HepG2 (cell line): ENCODE measurements at regions not wholly inside any gene's neighbourhood (a gene's known extent, or its start where the extent isn't known, plus 50 kb on each side); places are given as distances from the start of the nearest gene placed in this dataset.

ENCODE experiments used
- ATAC-seq: fragments of 200-7000 bp; cut with Tn5 transposase; 3 replicates; pipeline ENCODE4 v1.9.1; 2020; ENCODE audit warnings: mild to moderate bottlenecking, moderate library complexity
- BruUV-seq: library from RNA; stranded (reverse); fragments of 400-500 nt; replicated peaks from 2 replicates; lab custom pipeline; 2021; lab: Mats Ljungman, UMichigan
- CTCF ChIA-PET: fragments of 300-600 bp; formaldehyde crosslinking; extraction: SDS; loops from one replicate; lab custom pipeline; 2021; ENCODE audit warnings: low total read pairs, inconsistent platforms, low intra/inter-chr PET ratio; lab: Yijun Ruan, JAX
- POLR2A ChIA-PET: fragments of 350-600 bp; sonication (Branson Sonifier 250); formaldehyde crosslinking; loops from one replicate; lab custom pipeline; 2020; ENCODE audit warnings: antibody characterized with exemption, inconsistent platforms; lab: Yijun Ruan, JAX
- DNase-seq: peaks from one replicate; pipeline ENCODE4 v3.0.0-alpha.2; 2015; ENCODE audit warnings: low spot score
- FAIRE-seq: peaks from 3 replicates; lab custom pipeline; 2011; peaks lifted over from hg19 to GRCh38; lab: Jason Lieb, UNC
- H2AFZ ChIP-seq: one replicate; pipeline ENCODE4 v1.6.1; 2011; ENCODE audit warnings: low read length, inconsistent platforms
- H3K27ac ChIP-seq: fragments of 300-600 bp; 3 replicates; pipeline ENCODE4 v1.8.0; 2011; ENCODE audit warnings: mixed run types, mild to moderate bottlenecking, mixed read lengths, low read length, inconsistent platforms; ENCODE audit not compliant: insufficient read depth; ENCODE audit errors: extremely low read length
- H3K27me3 ChIP-seq, 2 experiments: fragments of 200-600 bp in 1 of 2; 2 replicates in 1 of 2; 3 replicates in 1 of 2; pipeline versions ENCODE4 v1.6.0 to v1.8.0; 2011; ENCODE audit warnings: low read length in 2 of 2, mild to moderate bottlenecking in 2 of 2, moderate library complexity in 2 of 2, inconsistent platforms in 1 of 2; ENCODE audit not compliant: insufficient read depth in 2 of 2, control insufficient read depth in 1 of 2
- H3K36me3 ChIP-seq, 2 experiments: fragments of 200-600 bp in 1 of 2; replicated peaks in 1 of 2; 2 replicates in 1 of 2; 3 replicates in 1 of 2; pipeline versions ENCODE4 v1.5.1 to v1.8.0; 2011; ENCODE audit warnings: low read length in 2 of 2, inconsistent platforms in 1 of 2; ENCODE audit not compliant: insufficient read depth in 2 of 2, control insufficient read depth in 1 of 2
- H3K4me1 ChIP-seq: 2 replicates; pipeline ENCODE4 v1.5.1; 2012; ENCODE audit warnings: low read length, inconsistent platforms; ENCODE audit not compliant: insufficient read depth
- H3K4me2 ChIP-seq: 2 replicates; pipeline ENCODE4 v1.6.0; 2011; ENCODE audit warnings: low read depth, low read length, inconsistent platforms
- H3K4me3 ChIP-seq, 3 experiments: fragments of 200-600 bp in 1 of 3; sonication (generic), shearing (Covaris generic) in 1 of 3; replicated peaks in 1 of 3; 2 replicates each; pipeline ENCODE4 v1.5.1; 2011 to 2016; ENCODE audit warnings: low read length in 3 of 3, inconsistent platforms in 2 of 3, low read depth in 2 of 3, mild to moderate bottlenecking in 2 of 3, control low read depth in 1 of 3, mixed read lengths in 1 of 3; ENCODE audit not compliant: insufficient read depth in 1 of 3
- H3K79me2 ChIP-seq: one replicate; pipeline ENCODE4 v1.6.1; 2011; ENCODE audit warnings: low read length, inconsistent platforms; ENCODE audit not compliant: insufficient read depth
- H3K9ac ChIP-seq: 2 replicates; pipeline ENCODE4 v1.6.0; 2011; ENCODE audit warnings: mild to moderate bottlenecking, low read depth, low read length, inconsistent platforms; ENCODE audit not compliant: insufficient read depth
- H3K9me3 ChIP-seq: 2 replicates; pipeline ENCODE4 v1.5.1; 2012; ENCODE audit warnings: mild to moderate bottlenecking, low read length
- H4K20me1 ChIP-seq: 2 replicates; pipeline ENCODE4 v1.6.0; 2011; ENCODE audit warnings: inconsistent platforms, mild to moderate bottlenecking, low read length, moderate library complexity; ENCODE audit not compliant: insufficient read depth
- FOXJ3 ChIP-seq: sonication (generic); formaldehyde crosslinking; IDR thresholded peaks from 2 replicates; pipeline ENCODE4 v1.4.0; 2020; ENCODE audit warnings: missing genetic modification reagents, mild to moderate bottlenecking, borderline replicate concordance
- HOXA5 ChIP-seq: sonication (generic); formaldehyde crosslinking; IDR thresholded peaks from 2 replicates; pipeline ENCODE4 v1.4.0; 2020; ENCODE audit warnings: missing genetic modification reagents
- NFATC3 ChIP-seq: sonication (generic); formaldehyde crosslinking; IDR thresholded peaks from 2 replicates; pipeline ENCODE4 v1.5.1; 2020; ENCODE audit warnings: mild to moderate bottlenecking, missing genetic modification reagents
- TBL1XR1 ChIP-seq: fragments of 150-350 bp; IDR thresholded peaks from 2 replicates; pipeline ENCODE4 v1.6.1; 2014; ENCODE audit warnings: borderline replicate concordance, low read length; ENCODE audit not compliant: partially characterized antibody
- ZNF101 ChIP-seq: sonication (generic); formaldehyde crosslinking; IDR thresholded peaks from 2 replicates; pipeline ENCODE4 v1.4.0; 2020; ENCODE audit warnings: mild to moderate bottlenecking, low read depth, missing genetic modification reagents, borderline replicate concordance
- ZNF282 ChIP-seq: fragments of 450-650 bp; IDR thresholded peaks from 2 replicates; pipeline ENCODE4 v1.6.1; 2018; ENCODE audit not compliant: partially characterized antibody
- WGBS: methylation state at CpG from one replicate; pipeline ENCODE4 v1.1.6; 2017; ENCODE audit warnings: low lambda C conversion rate; 5-methylcytosine and 5-hydroxymethylcytosine counted together
- in situ Hi-C: cut with HindIII; loops from 2 replicates; pipeline ENCODE4 v1.10.0; 2017; ENCODE audit warnings: low pct_unique_long_range_greater_than_20kb; ENCODE audit not compliant: extremely low pct_ligation_motif_present
- intact Hi-C: fragments of 100-400 bp; cut with micrococcal nuclease; formaldehyde crosslinking; loops from one replicate; pipeline ENCODE4 v1.10.0; 2022; ENCODE audit not compliant: unreplicated experiment
- TF ChIP-seq, protein P1 (sequence below): sonication (generic); formaldehyde crosslinking; IDR thresholded peaks from 2 replicates; pipeline ENCODE4 v1.4.0; 2020; ENCODE audit warnings: mild to moderate bottlenecking, missing genetic modification reagents
- TF ChIP-seq, protein P2 (sequence below): IDR thresholded peaks from 2 replicates; pipeline ENCODE4 v1.6.1; 2016; ENCODE audit warnings: low read depth, missing genetic modification reagents, missing compliant biosample characterization

DNA sequence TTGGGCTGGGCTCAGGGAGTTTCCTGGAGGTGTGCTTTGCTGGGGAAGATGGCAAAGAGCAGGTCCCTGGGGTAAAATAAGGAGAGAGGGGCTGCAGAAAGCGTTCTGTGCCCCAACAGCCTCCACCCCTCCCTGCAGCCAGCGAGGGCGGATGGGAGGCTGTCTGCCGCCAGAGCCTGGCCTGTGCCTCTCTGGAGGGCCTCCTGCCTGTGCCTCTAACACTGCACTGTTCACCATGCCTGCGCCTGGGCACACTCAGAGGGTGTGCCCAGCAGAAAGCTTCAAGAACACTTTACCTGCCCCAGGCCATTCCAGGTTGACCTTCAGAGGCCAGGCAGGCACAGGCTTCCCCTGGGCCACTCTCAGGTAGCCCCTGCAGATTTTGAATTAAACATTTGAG is 77.7 kb upstream of the KLF13 start:
- CTCF ChIA-PET, result no interaction called here
- 0% methylated on average over 1 of the region's 5 CpGs for WGBS
- H2AFZ ChIP-seq, result no peak overlapping the region
- TF ChIP-seq, protein P1, sequence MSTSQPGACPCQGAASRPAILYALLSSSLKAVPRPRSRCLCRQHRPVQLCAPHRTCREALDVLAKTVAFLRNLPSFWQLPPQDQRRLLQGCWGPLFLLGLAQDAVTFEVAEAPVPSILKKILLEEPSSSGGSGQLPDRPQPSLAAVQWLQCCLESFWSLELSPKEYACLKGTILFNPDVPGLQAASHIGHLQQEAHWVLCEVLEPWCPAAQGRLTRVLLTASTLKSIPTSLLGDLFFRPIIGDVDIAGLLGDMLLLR, result no peak
- no peak for TF ChIP-seq NFATC3
- TF ChIP-seq HOXA5 (CRISPR knock-in tag), result no peak
- no peak for TF ChIP-seq ZNF282
- TF ChIP-seq ZNF101 (CRISPR knock-in tag), result no peak
- TF ChIP-seq, protein P2, sequence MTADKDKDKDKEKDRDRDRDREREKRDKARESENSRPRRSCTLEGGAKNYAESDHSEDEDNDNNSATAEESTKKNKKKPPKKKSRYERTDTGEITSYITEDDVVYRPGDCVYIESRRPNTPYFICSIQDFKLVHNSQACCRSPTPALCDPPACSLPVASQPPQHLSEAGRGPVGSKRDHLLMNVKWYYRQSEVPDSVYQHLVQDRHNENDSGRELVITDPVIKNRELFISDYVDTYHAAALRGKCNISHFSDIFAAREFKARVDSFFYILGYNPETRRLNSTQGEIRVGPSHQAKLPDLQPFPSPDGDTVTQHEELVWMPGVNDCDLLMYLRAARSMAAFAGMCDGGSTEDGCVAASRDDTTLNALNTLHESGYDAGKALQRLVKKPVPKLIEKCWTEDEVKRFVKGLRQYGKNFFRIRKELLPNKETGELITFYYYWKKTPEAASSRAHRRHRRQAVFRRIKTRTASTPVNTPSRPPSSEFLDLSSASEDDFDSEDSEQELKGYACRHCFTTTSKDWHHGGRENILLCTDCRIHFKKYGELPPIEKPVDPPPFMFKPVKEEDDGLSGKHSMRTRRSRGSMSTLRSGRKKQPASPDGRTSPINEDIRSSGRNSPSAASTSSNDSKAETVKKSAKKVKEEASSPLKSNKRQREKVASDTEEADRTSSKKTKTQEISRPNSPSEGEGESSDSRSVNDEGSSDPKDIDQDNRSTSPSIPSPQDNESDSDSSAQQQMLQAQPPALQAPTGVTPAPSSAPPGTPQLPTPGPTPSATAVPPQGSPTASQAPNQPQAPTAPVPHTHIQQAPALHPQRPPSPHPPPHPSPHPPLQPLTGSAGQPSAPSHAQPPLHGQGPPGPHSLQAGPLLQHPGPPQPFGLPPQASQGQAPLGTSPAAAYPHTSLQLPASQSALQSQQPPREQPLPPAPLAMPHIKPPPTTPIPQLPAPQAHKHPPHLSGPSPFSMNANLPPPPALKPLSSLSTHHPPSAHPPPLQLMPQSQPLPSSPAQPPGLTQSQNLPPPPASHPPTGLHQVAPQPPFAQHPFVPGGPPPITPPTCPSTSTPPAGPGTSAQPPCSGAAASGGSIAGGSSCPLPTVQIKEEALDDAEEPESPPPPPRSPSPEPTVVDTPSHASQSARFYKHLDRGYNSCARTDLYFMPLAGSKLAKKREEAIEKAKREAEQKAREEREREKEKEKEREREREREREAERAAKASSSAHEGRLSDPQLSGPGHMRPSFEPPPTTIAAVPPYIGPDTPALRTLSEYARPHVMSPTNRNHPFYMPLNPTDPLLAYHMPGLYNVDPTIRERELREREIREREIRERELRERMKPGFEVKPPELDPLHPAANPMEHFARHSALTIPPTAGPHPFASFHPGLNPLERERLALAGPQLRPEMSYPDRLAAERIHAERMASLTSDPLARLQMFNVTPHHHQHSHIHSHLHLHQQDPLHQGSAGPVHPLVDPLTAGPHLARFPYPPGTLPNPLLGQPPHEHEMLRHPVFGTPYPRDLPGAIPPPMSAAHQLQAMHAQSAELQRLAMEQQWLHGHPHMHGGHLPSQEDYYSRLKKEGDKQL, result no peak
- no peak for TF ChIP-seq TBL1XR1
- no peak for TF ChIP-seq FOXJ3 (CRISPR knock-in tag)
- no peaks in the 10 kb centered on the region for H3K79me2 ChIP-seq
- H3K27ac ChIP-seq, result no peak overlapping the region
- no peak overlapping the region for H3K9ac ChIP-seq
- H4K20me1 ChIP-seq, result no peaks in the 10 kb centered on the region
- H3K4me3 ChIP-seq, result no peak overlapping the region
- no peak overlapping the region for H3K4me2 ChIP-seq
- POLR2A ChIA-PET, result no interaction called here
- no peaks in the 10 kb centered on the region for H3K9me3 ChIP-seq
- DNase-seq (no peak), FAIRE-seq (no peak), ATAC-seq (no peak)
- no TSS peak for BruUV-seq
- no peaks in the 10 kb centered on the region for H3K4me1 ChIP-seq
- no peaks in the 10 kb centered on the region for H3K36me3 ChIP-seq
- in situ Hi-C loops (no loop called here), intact Hi-C loops (no loop called here)
- peaks cover 2 to 3% of the 10 kb centered on the region in 2 experiments; a peak in 4 of 5 replicates for H3K27me3 ChIP-seq
